T-helper 1 cell treated with Interleukin-12 subunit alpha and Interleukin-12 subunit beta and Interleukin-4 antibody, amounts not matched to agents 30 μg/mL and 1 μg/mL, for 36 hours (primary cell): ENCODE measurements at regions not wholly inside any gene's neighbourhood (a gene's known extent, or its start where the extent isn't known, plus 50 kb on each side); places are given as distances from the start of the nearest gene placed in this dataset.
"Not testable (repeated sequence)": the region's sequence is repeated elsewhere in the genome, so short reads cannot be mapped to it uniquely, and the experiment has no call there.

Experiments
- H3K27ac Mint-ChIP-seq: one replicate; pipeline ENCODE4 v1.8.0; 2021; ENCODE audit warnings: mild to moderate bottlenecking, mixed read lengths
- H3K27me3 Mint-ChIP-seq: one replicate; pipeline ENCODE4 v1.8.0; 2021; ENCODE audit warnings: low read depth, mixed read lengths
- H3K36me3 Mint-ChIP-seq: one replicate; pipeline ENCODE4 v1.8.0; 2021; ENCODE audit warnings: low read depth, mixed read lengths
- H3K4me1 Mint-ChIP-seq: one replicate; pipeline ENCODE4 v1.8.0; 2021; ENCODE audit warnings: low read depth, mixed read lengths
- H3K4me3 Mint-ChIP-seq: one replicate; pipeline ENCODE4 v1.8.0; 2021; ENCODE audit warnings: mild to moderate bottlenecking, moderate library complexity, mixed read lengths
- H3K9me3 Mint-ChIP-seq: one replicate; pipeline ENCODE4 v1.8.0; 2021; ENCODE audit warnings: mixed read lengths

DNA sequence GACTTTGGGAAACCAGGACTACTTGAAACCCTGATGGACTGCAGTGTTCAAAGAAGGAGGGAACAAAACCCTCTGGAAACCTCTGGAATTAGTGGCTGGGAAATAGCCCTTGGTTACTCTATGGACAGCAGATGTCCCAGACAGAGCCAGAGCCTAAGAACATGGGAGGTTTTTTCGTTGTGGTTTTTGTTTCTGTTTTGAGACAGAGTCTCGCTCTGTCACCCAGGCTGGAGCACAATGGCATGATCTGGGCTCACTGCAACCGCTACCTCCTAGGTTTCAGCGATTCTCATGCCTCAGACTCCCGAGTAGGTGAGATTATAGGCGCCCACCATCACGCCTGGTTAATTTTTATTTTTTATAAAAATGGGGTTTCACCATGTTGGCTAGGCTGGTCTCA lies 1378.7 kb downstream of the AACS start:
- no peak overlapping the region for H3K4me3 Mint-ChIP-seq
- H3K27me3 Mint-ChIP-seq, result no peaks in the 10 kb centered on the region
- H3K9me3 Mint-ChIP-seq, result peaks cover 31% of the 10 kb centered on the region
- H3K27ac Mint-ChIP-seq, result no peak overlapping the region
- H3K4me1 Mint-ChIP-seq, result no peaks in the 10 kb centered on the region
- H3K36me3 Mint-ChIP-seq, result no peaks in the 10 kb centered on the region

- Mint-ChIP-seq H3K9me3 (peaks cover 34% of the 10 kb centered on the region), H3K36me3 (no peaks in the 10 kb centered on the region), H3K27ac (no peak overlapping the region), H3K4me1 (no peaks in the 10 kb centered on the region), H3K27me3 (no peaks in the 10 kb centered on the region), H3K4me3 (no peak overlapping the region)
Measured at GRCh38 chr12:126447346-126447745, 1382.1 kb downstream of the AACS start.

GRCh38 chr12:126451809-126452208 lies 1386.6 kb downstream of the AACS start:
- Mint-ChIP-seq H3K36me3 (no peaks in the 10 kb centered on the region), H3K4me3 (no peak overlapping the region), H3K27me3 (no peaks in the 10 kb centered on the region), H3K9me3 (peaks cover 21% of the 10 kb centered on the region), H3K27ac (no peak overlapping the region), H3K4me1 (no peaks in the 10 kb centered on the region)

- peaks cover 19% of the 10 kb centered on the region for H3K9me3 Mint-ChIP-seq
- H3K36me3 Mint-ChIP-seq, H3K4me1 Mint-ChIP-seq, H3K27ac Mint-ChIP-seq, H3K4me3 Mint-ChIP-seq, H3K27me3 Mint-ChIP-seq: not testable (repeated sequence)
Measured at GRCh38 chr12:126452686-126453085, 1387.5 kb downstream of the AACS start.

GRCh38 chr12:126454581-126454980 lies 1389.3 kb downstream of the AACS start:
- H3K36me3 Mint-ChIP-seq, result no peaks in the 10 kb centered on the region
- H3K27me3 Mint-ChIP-seq, result no peaks in the 10 kb centered on the region
- no peak overlapping the region for H3K27ac Mint-ChIP-seq

GRCh38 chr12:126457776-126458175 lies 1392.5 kb downstream of the AACS start:
- H3K27me3 Mint-ChIP-seq, result no peaks in the 10 kb centered on the region
- no peaks in the 10 kb centered on the region for H3K4me1 Mint-ChIP-seq
- no peaks in the 10 kb centered on the region for H3K36me3 Mint-ChIP-seq
- H3K27ac Mint-ChIP-seq, result no peak overlapping the region
- no peak overlapping the region for H3K4me3 Mint-ChIP-seq
- peaks cover 8% of the 10 kb centered on the region for H3K9me3 Mint-ChIP-seq

More at GRCh38 chr12:126454581-126454980, 1389.3 kb downstream of the AACS start:
- H3K9me3 Mint-ChIP-seq, result peaks cover 8% of the 10 kb centered on the region
- H3K4me1 Mint-ChIP-seq, result no peaks in the 10 kb centered on the region
- H3K4me3 Mint-ChIP-seq, result no peak overlapping the region

- Mint-ChIP-seq H3K4me1 (no peaks in the 10 kb centered on the region), H3K4me3 (no peak overlapping the region), H3K9me3 (no peaks in the 10 kb centered on the region), H3K27me3 (no peaks in the 10 kb centered on the region), H3K36me3 (no peaks in the 10 kb centered on the region), H3K27ac (no peak overlapping the region)
Measured at GRCh38 chr12:126464153-126464552, 1398.9 kb downstream of the AACS start.

DNA sequence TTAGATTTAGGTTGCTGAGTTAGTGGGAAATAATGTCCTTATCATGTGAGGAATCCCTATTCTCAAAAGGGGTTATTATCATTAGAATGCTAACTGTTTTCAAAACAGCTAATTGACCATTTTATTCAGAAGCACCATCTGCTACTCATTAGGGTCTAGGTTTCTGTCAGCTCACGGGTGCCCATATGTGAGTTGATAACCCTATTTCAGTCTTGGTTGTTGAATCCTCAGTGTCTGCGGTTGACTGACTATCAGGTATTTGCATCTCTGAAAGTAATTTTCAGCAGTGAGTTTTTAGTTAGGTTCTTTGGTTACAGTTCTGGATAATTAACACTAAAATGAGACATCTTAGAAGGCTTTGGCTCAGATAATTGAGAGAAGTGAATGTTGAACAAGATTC lies 1404.0 kb downstream of the AACS start:
- Mint-ChIP-seq H3K9me3 (peaks cover 16% of the 10 kb centered on the region), H3K4me1 (no peaks in the 10 kb centered on the region), H3K4me3 (no peak overlapping the region), H3K27ac (no peak overlapping the region), H3K36me3 (no peaks in the 10 kb centered on the region), H3K27me3 (no peaks in the 10 kb centered on the region)

- no peaks in the 10 kb centered on the region for H3K27me3 Mint-ChIP-seq
- no peaks in the 10 kb centered on the region for H3K4me1 Mint-ChIP-seq
- peaks cover 32% of the 10 kb centered on the region for H3K9me3 Mint-ChIP-seq
- H3K27ac Mint-ChIP-seq, result no peak overlapping the region
- H3K4me3 Mint-ChIP-seq, result no peak overlapping the region
- no peaks in the 10 kb centered on the region for H3K36me3 Mint-ChIP-seq
Measured at GRCh38 chr12:126474703-126475102, 1409.5 kb downstream of the AACS start.

- H3K27ac Mint-ChIP-seq, result no peak overlapping the region
- H3K4me3 Mint-ChIP-seq, result no peak overlapping the region
- H3K4me1 Mint-ChIP-seq, result no peaks in the 10 kb centered on the region
Measured at GRCh38 chr12:126480451-126480850, 1415.2 kb downstream of the AACS start.

GRCh38 chr12:126481688-126482087 lies 1416.5 kb downstream of the AACS start:
- Mint-ChIP-seq H3K9me3 (peaks cover 29% of the 10 kb centered on the region), H3K4me1 (no peaks in the 10 kb centered on the region), H3K27ac (no peak overlapping the region), H3K27me3 (no peaks in the 10 kb centered on the region), H3K4me3 (no peak overlapping the region), H3K36me3 (no peaks in the 10 kb centered on the region)

More at GRCh38 chr12:126480451-126480850, 1415.2 kb downstream of the AACS start:
- H3K9me3 Mint-ChIP-seq, result peaks cover 29% of the 10 kb centered on the region
- H3K27me3 Mint-ChIP-seq, result no peaks in the 10 kb centered on the region
- H3K36me3 Mint-ChIP-seq, result no peaks in the 10 kb centered on the region

GRCh38 chr12:126482238-126482889 lies 1417.1 kb downstream of the AACS start:
- H3K4me1 Mint-ChIP-seq, result no peaks in the 10 kb centered on the region
- no peaks in the 10 kb centered on the region for H3K36me3 Mint-ChIP-seq
- H3K27me3 Mint-ChIP-seq, result no peaks in the 10 kb centered on the region
- H3K4me3 Mint-ChIP-seq, result no peak overlapping the region
- H3K27ac Mint-ChIP-seq, result no peak overlapping the region
- peaks cover 29% of the 10 kb centered on the region for H3K9me3 Mint-ChIP-seq

GRCh38 chr12:126483145-126484068 lies 1418.2 kb downstream of the AACS start:
- no peaks in the 10 kb centered on the region for H3K27me3 Mint-ChIP-seq
- H3K9me3 Mint-ChIP-seq, result peaks cover 23% of the 10 kb centered on the region
- no peaks in the 10 kb centered on the region for H3K4me1 Mint-ChIP-seq
- no peak overlapping the region for H3K27ac Mint-ChIP-seq
- H3K4me3 Mint-ChIP-seq, result no peak overlapping the region
- no peaks in the 10 kb centered on the region for H3K36me3 Mint-ChIP-seq

- no peak overlapping the region for H3K27ac Mint-ChIP-seq
- no peaks in the 10 kb centered on the region for H3K36me3 Mint-ChIP-seq
- H3K27me3 Mint-ChIP-seq, result no peaks in the 10 kb centered on the region
- no peak overlapping the region for H3K4me3 Mint-ChIP-seq
- H3K4me1 Mint-ChIP-seq, result no peaks in the 10 kb centered on the region
- peaks cover 24% of the 10 kb centered on the region for H3K9me3 Mint-ChIP-seq
Measured at GRCh38 chr12:126487431-126487980, 1422.3 kb downstream of the AACS start.

DNA sequence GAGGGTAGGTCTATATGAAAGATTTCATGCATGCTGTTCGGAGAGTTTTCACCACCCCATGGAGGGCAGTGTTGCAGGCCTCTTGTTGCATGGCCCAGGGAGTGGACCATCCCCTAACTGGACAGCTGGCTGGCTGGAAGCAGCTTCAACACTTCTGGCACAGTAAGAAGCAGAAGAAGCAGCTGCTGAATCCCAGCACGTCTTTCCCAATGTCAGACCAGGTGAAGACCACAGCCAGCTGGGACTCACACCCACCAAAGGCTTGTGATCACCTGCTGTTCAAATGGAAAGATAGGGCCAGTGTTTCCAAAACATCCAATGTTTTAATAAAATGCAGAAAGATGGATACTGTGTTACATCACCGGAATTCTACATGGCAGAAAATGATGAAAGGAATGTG lies 1423.6 kb downstream of the AACS start:
- no peak overlapping the region for H3K4me3 Mint-ChIP-seq
- no peaks in the 10 kb centered on the region for H3K36me3 Mint-ChIP-seq
- H3K27ac Mint-ChIP-seq, result no peak overlapping the region
- no peaks in the 10 kb centered on the region for H3K4me1 Mint-ChIP-seq
- H3K27me3 Mint-ChIP-seq, result no peaks in the 10 kb centered on the region
- peaks cover 18% of the 10 kb centered on the region for H3K9me3 Mint-ChIP-seq
